HCT116 (cell line): ENCODE measurements at regions not wholly inside any gene's neighbourhood (a gene's known extent, or its start where the extent isn't known, plus 50 kb on each side); places are given as distances from the start of the nearest gene placed in this dataset.

Experiments used
- CEBPB ChIP-seq: IDR thresholded peaks from 2 replicates; pipeline ENCODE4 v1.6.1; 2012; ENCODE audit warnings: low read depth
- CTCF ChIP-seq, 3 experiments: fragments of 200-600 bp in 1 of 3; sonication (generic) in 1 of 3; IDR thresholded peaks in 2 of 3; conservative IDR thresholded peaks in 1 of 3; 2 replicates each; pipeline ENCODE4 v1.5.1; 2012 to 2017; ENCODE audit warnings: low read depth in 2 of 3, low read length in 2 of 3, antibody characterized with exemption in 1 of 3, borderline replicate concordance in 1 of 3, control low read depth in 1 of 3, mild to moderate bottlenecking in 1 of 3, mixed read lengths in 1 of 3, mixed run types in 1 of 3, moderate library complexity in 1 of 3; ENCODE audit not compliant: insufficient read depth in 1 of 3
- MAX ChIP-seq: IDR thresholded peaks from 2 replicates; pipeline ENCODE4 v1.6.1; 2012
- POLR2A ChIP-seq: IDR thresholded peaks from 2 replicates; pipeline ENCODE4 v1.7.0; 2011; ENCODE audit warnings: borderline replicate concordance; ENCODE audit not compliant: insufficient read depth, insufficient read length; ENCODE audit errors: extremely low read depth
- POLR2AphosphoS5 ChIP-seq: IDR thresholded peaks from 2 replicates; pipeline ENCODE4 v1.6.1; 2011; ENCODE audit warnings: mild to moderate bottlenecking, low read depth, low read length, moderate library complexity
- REST ChIP-seq: IDR thresholded peaks from 2 replicates; pipeline ENCODE4 v1.6.1; 2012; ENCODE audit warnings: low read depth
- SP1 ChIP-seq: IDR thresholded peaks from 2 replicates; pipeline ENCODE4 v1.6.1; 2012; ENCODE audit warnings: low read depth
- YY1 ChIP-seq: IDR thresholded peaks from 2 replicates; pipeline ENCODE4 v1.6.1; 2011; ENCODE audit warnings: low read length, low read depth, moderate library complexity, mild to moderate bottlenecking; ENCODE audit not compliant: insufficient replicate concordance; ENCODE audit errors: extremely low read depth
- ZFX ChIP-seq: fragments of 450-650 bp; IDR thresholded peaks from 2 replicates; pipeline ENCODE4 v1.6.1; 2017

- TF ChIP-seq REST (no peak), POLR2AphosphoS5 (no peak), CTCF (IDR thresholded peaks at IDR 0.05 in 2 of 3, conservative IDR thresholded peaks at IDR 0.05 in 1 of 3; ENCODE audit: borderline replicate concordance in 1 of 3, insufficient read depth in 1 of 3, low read depth in 2 of 3, low read length in 2 of 3) (no peak), ZFX (no peak), MAX (no peak), CEBPB (no peak), POLR2A (no peak), SP1 (no peak), YY1 (no peak)
These were observed 135.5 kb downstream of the ALOX5 start for GRCh38 chr10:45509491-45509890.
